Pancreas (tissue), 10 donors: ENCODE measurements at regions not wholly inside any gene's neighbourhood (a gene's known extent, or its start where the extent isn't known, plus 50 kb on each side); places are given as distances from the start of the nearest gene placed in this dataset.

Experiments
- ATAC-seq, 4 donors: fragments of 200-7000 bp; cut with Tn5 transposase; one replicate each; pipeline versions ENCODE4 v1.8.0 to v1.9.1; 2020; ENCODE audit warnings: mild to moderate bottlenecking in 4 of 4, moderate library complexity in 4 of 4
- DNase-seq, 6 donors: peaks; one replicate each; pipeline ENCODE4 v3.0.0-alpha.2; 2020
- FAIRE-seq: peaks from 2 replicates; lab custom pipeline; 2012; peaks lifted over from hg19 to GRCh38; lab: Jason Lieb, UNC
- H3K27ac ChIP-seq, 4 donors: fragments of 200-600 bp; sonication (generic); 1 replicate in 3 of 4; 2 replicates in 1 of 4; pipeline versions ENCODE4 v1.5.0 to v1.8.0; 2020
- H3K27me3 ChIP-seq, 4 donors: fragments of 200-600 bp; one replicate each; pipeline ENCODE4 v1.8.0; 2021
- H3K36me3 ChIP-seq, 3 donors: fragments of 200-600 bp; sonication (generic) in 1 of 3; one replicate each; pipeline versions ENCODE4 v1.5.0 to v1.8.0; 2020 to 2021
- H3K4me1 ChIP-seq, 3 donors: fragments of 200-600 bp; one replicate each; pipeline ENCODE4 v1.8.0; 2021
- H3K4me3 ChIP-seq, 4 donors: fragments of 200-600 bp; sonication (generic) in 2 of 4; one replicate each; pipeline versions ENCODE4 v1.5.0 to v1.8.0; 2020 to 2021
- H3K9me3 ChIP-seq, 4 donors: fragments of 200-600 bp; one replicate each; pipeline ENCODE4 v1.8.0; 2021
- CTCF ChIP-seq, 4 donors: fragments of 200-600 bp; sonication (generic) in 3 of 4; IDR thresholded peaks; one replicate each; pipeline versions ENCODE4 v1.5.0 to v1.8.0; 2021; ENCODE audit warnings: antibody characterized with exemption in 4 of 4
- WGBS, 2 donors: extraction: QIAGEN DNeasy Blood & Tissue Kit; methylation state at CpG; one replicate each; pipeline ENCODE4 v1.1.7; 2013; 5-methylcytosine and 5-hydroxymethylcytosine counted together
- intact Hi-C, 3 donors: fragments of 100-400 bp; cut with DNase I; formaldehyde crosslinking; loops; one replicate each; pipeline versions ENCODE4 v1.11.1 to v1.14.2; 2022
- donor health status: healthy with polysubstance abuse.
- donor health status: DM: no; HTN: no; CAD: no; lungs with moderate emphysema.
- donor health status: DM: no; HTN: no; CAD: no.
- donor health status: control.
- donor health status: control.
- donor health status: Bipolar disorder and iron deficiency.
- donor health status: DM: yes; HTN: yes; CAD: no.
- donor health status: DM: no; HTN: no; CAD: no.
- donor health status: DM: no; HTN: no; CAD: no.
- donor health status: DM: yes; HTN: yes; CAD: no.

- H3K36me3 ChIP-seq = no peaks in the 10 kb centered on the region
- no peak for DNase-seq
- H3K27me3 ChIP-seq = no peaks in the 10 kb centered on the region
- no peak overlapping the region for H3K27ac ChIP-seq
- H3K9me3 ChIP-seq = no peaks in the 10 kb centered on the region
- H3K4me3 ChIP-seq = no peak overlapping the region
- no peak for ATAC-seq
- 68 to 70% methylated on average over 3 of the region's 3 CpGs for WGBS, 2 donors
- H3K4me1 ChIP-seq = no peaks in the 10 kb centered on the region
- no peak for TF ChIP-seq CTCF (IDR thresholded peaks at IDR 0.05)
- intact Hi-C loops = no loop called here
- no peak for FAIRE-seq
Measured at GRCh38 chr2:12421046-12421445, 295.7 kb upstream of the TRIB2 start.

- Histone ChIP-seq H3K4me1 (no peaks in the 10 kb centered on the region), H3K36me3 (no peaks in the 10 kb centered on the region), H3K27me3 (no peaks in the 10 kb centered on the region), H3K9me3 (no peaks in the 10 kb centered on the region), H3K4me3 (no peak overlapping the region), H3K27ac (no peak overlapping the region)
- intact Hi-C loops = no loop called here
- DNase-seq (no peak), FAIRE-seq (no peak), ATAC-seq (no peak)
- 75 to 81% methylated on average over 2 of the region's 2 CpGs for WGBS, 2 donors
- TF ChIP-seq CTCF (IDR thresholded peaks at IDR 0.05) = no peak
Measured at GRCh38 chr2:12424219-12424618, 292.5 kb upstream of the TRIB2 start.

DNA sequence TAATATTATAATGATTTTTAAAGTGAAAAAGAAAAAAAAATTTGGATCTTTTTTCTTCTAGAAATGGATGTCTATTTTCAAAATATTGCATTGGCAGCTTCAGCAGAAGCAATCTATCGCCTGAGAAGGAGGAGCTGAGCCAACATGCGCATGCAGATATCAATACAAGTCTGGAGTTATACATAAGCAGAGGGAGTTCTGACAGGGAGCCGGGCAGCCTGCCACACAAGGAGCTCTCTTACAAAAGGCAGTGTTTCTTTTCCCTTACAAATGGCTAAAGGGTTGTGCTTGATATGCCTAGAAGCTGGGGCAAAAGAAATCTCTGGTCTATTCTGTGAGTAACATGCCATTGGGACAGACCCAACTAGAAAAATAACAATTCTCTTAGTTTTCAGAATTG is 291.9 kb upstream of the TRIB2 start:
- Histone ChIP-seq H3K27ac (no peak overlapping the region), H3K27me3 (no peaks in the 10 kb centered on the region), H3K9me3 (no peaks in the 10 kb centered on the region), H3K36me3 (no peaks in the 10 kb centered on the region), H3K4me1 (no peaks in the 10 kb centered on the region), H3K4me3 (no peak overlapping the region)
- 33 to 38% methylated on average over 3 of the region's 3 CpGs for WGBS, 2 donors
- peak in 3 of 4 donors; percentile 50 to 77 (median 52) for ATAC-seq
- TF ChIP-seq CTCF (IDR thresholded peaks at IDR 0.05) = no peak
- FAIRE-seq = no peak
- DNase-seq = peak in 4 of 6 donors; percentile 13 to 60 (median 40)
- intact Hi-C loops = no loop called here

DNA sequence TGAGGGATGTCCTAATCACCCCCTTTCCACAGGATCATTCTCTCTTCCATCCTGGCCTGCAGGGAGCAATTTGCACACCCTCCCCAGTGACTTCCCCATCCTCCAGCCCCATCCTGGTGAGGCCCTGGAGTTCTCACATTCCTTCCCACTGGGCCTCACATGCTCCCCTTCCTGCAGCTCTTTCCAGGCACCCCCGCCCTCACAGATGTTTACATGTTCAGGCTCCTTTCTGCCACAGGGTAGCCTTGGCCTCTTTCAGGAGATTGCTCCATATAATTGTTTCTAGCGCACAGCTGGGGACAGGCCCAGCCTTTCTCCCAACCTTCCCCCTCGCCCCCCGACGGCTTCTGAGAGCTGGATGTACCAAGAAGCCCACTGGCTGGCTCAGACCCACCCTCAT is 288.4 kb upstream of the TRIB2 start:
- Histone ChIP-seq H3K4me3 (no peak overlapping the region), H3K27me3 (no peaks in the 10 kb centered on the region), H3K9me3 (no peaks in the 10 kb centered on the region), H3K4me1 (no peaks in the 10 kb centered on the region), H3K36me3 (no peaks in the 10 kb centered on the region), H3K27ac (no peak overlapping the region)
- intact Hi-C loops = no loop called here
- FAIRE-seq (no peak), DNase-seq (no peak), ATAC-seq (no peak)
- 73 to 83% methylated on average over 5 of the region's 5 CpGs for WGBS, 2 donors
- no peak for TF ChIP-seq CTCF (IDR thresholded peaks at IDR 0.05)

GRCh38 chr2:12428786-12429185 is 287.9 kb upstream of the TRIB2 start:
- H3K9me3 ChIP-seq = no peaks in the 10 kb centered on the region
- H3K4me1 ChIP-seq = no peaks in the 10 kb centered on the region
- ATAC-seq (no peak), FAIRE-seq (no peak), DNase-seq (no peak)
- intact Hi-C loops = no loop called here
- H3K36me3 ChIP-seq = no peaks in the 10 kb centered on the region
- TF ChIP-seq CTCF (IDR thresholded peaks at IDR 0.05) = no peak
- H3K27ac ChIP-seq = no peak overlapping the region
- no peaks in the 10 kb centered on the region for H3K27me3 ChIP-seq
- no peak overlapping the region for H3K4me3 ChIP-seq
- WGBS, 2 donors = 50 to 57% methylated on average over 1 of the region's 1 CpG
